NT2/D1 (cell line): ENCODE measurements at regions not wholly inside any gene's neighbourhood (a gene's known extent, or its start where the extent isn't known, plus 50 kb on each side); places are given as distances from the start of the nearest gene placed in this dataset.

ENCODE experiments used
- DNase-seq: peaks from one replicate; pipeline ENCODE4 v3.0.0-alpha.2; 2011; ENCODE audit warnings: low read depth, low spot score
- H3K27me3 ChIP-seq: 2 replicates; pipeline ENCODE4 v1.6.0; 2011; ENCODE audit warnings: mild to moderate bottlenecking; ENCODE audit not compliant: insufficient read length, insufficient read depth
- H3K36me3 ChIP-seq: 2 replicates; pipeline ENCODE4 v1.6.1; 2011; ENCODE audit warnings: mild to moderate bottlenecking, low read length, mixed read lengths; ENCODE audit not compliant: insufficient read depth, insufficient read length
- H3K4me1 ChIP-seq: 2 replicates; pipeline ENCODE4 v1.5.1; 2011; ENCODE audit not compliant: insufficient read depth, insufficient read length
- H3K4me3 ChIP-seq: 2 replicates; pipeline ENCODE4 v1.5.1; 2011; ENCODE audit warnings: low read depth; ENCODE audit not compliant: insufficient read length
- H3K9ac ChIP-seq: 2 replicates; pipeline ENCODE4 v1.6.0; 2011; ENCODE audit warnings: low read depth; ENCODE audit not compliant: insufficient read length
- H3K9me3 ChIP-seq: 2 replicates; pipeline ENCODE4 v1.5.1; 2011; ENCODE audit warnings: mild to moderate bottlenecking, low read length; ENCODE audit not compliant: insufficient read depth
- SUZ12 ChIP-seq: IDR thresholded peaks from 2 replicates; pipeline ENCODE4 v1.6.1; 2011; ENCODE audit not compliant: insufficient read length, insufficient read depth; ENCODE audit errors: extremely low read depth
- YY1 ChIP-seq: IDR thresholded peaks from 2 replicates; pipeline ENCODE4 v1.6.1; 2011; ENCODE audit not compliant: insufficient read length, insufficient read depth
- ZNF274 ChIP-seq: IDR thresholded peaks from 2 replicates; pipeline ENCODE4 v1.6.1; 2011; ENCODE audit warnings: mild to moderate bottlenecking, low read depth, low read length

DNA sequence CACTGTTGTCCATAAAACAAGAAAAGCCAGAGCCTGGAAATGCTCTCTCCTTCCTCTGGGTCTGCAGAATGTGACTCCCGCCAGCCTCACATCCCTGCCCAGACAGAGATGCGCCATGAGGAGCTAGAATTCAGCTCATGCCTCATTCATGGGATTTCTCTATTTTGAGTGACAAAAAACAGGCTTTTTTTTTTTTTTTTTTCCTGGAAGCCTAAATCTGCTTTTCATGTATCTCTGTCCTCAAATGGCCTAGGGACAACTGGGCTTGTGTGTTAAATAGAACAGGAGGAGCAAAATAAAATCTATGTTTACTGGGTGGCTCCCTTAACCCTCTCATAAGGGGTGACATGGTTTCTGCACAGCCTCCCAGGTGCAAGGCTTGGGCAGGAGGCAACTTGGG is 679.7 kb upstream of the AUTS2 start:
- Histone ChIP-seq H3K4me1 (no peaks in the 10 kb centered on the region), H3K36me3 (no peaks in the 10 kb centered on the region), H3K9me3 (peaks cover 24% of the 10 kb centered on the region; the same call in 1 of the 2 replicates), H3K27me3 (no peaks in the 10 kb centered on the region), H3K4me3 (no peak overlapping the region), H3K9ac (no peak overlapping the region)
- no peak for TF ChIP-seq YY1
- TF ChIP-seq SUZ12 = no peak
- TF ChIP-seq ZNF274 = no peak
- no peak for DNase-seq

DNA sequence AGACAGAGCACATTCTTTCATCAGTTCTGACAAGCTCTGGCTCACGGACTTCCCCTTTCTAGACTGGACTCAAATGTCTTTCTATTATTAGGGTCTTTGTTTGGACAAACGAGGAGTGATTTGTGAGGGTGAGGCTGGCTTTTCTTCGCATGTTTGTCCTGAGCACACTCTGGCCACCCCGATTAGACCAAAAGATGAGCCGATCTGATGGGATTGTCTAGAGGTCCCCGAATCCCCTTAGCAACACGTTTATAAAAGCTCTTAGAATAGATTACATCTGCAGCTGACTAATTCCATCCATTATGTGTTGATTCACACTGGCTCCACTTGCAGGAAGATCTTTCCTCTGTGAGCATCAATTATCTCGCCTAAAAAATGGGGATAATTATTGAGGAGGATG is 675.4 kb upstream of the AUTS2 start:
- Histone ChIP-seq H3K4me3 (no peak overlapping the region), H3K27me3 (no peaks in the 10 kb centered on the region), H3K9ac (no peak overlapping the region), H3K9me3 (peaks cover 8% of the 10 kb centered on the region; the same call in 1 of the 2 replicates), H3K4me1 (no peaks in the 10 kb centered on the region), H3K36me3 (no peaks in the 10 kb centered on the region)
- DNase-seq = no peak
- no peak for TF ChIP-seq ZNF274
- no peak for TF ChIP-seq YY1

DNA sequence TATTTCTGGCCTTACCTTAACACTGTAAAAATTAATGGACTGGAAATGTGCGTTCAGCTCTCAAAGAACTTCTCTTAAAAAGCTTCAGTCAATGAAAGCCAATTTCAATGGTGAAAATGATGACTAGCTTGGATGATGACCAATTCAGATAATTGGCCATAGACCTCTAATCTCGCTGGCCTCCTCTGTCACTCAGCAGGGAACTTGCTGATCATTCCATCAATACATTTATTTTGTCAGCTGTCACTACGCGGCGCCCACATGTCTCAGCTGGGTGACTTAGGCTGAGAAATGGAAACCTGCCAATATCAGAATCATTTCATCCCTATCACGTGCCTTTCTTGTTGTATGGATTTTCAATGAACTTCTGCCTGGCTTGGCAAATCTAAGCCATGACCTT is 673.0 kb upstream of the AUTS2 start:
- Histone ChIP-seq H3K4me1 (no peaks in the 10 kb centered on the region), H3K9ac (no peak overlapping the region), H3K36me3 (no peaks in the 10 kb centered on the region), H3K27me3 (no peaks in the 10 kb centered on the region), H3K9me3 (peaks cover 5% of the 10 kb centered on the region; the same call in 1 of the 2 replicates), H3K4me3 (no peak overlapping the region)
- DNase-seq = no peak
- TF ChIP-seq ZNF274 (no peak), SUZ12 (no peak), YY1 (no peak)

DNA sequence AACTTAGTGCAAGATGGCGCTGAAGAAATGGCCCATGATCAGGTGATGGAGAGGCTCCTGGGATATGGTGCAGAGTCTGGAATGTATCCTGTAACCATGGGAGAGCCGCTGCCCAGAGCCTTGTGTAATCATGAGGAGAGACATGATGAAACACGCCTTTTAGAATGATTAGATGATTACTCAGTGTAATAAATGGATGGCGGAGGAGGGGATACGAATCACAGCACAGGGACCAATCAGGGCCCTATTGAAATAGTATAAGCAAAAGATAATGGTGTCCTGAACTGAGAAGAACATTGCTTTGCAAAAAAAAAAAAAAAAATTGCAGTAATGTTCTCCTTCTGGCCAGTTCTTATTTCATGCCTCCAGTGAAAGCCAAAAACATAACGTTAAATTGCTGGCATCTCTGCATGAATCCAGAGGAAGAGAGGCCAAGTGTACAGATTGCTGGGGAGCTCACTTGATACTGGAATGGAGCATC is 668.5 kb upstream of the AUTS2 start:
- H3K27me3 ChIP-seq = no peaks in the 10 kb centered on the region
- H3K9me3 ChIP-seq = no peaks in the 10 kb centered on the region
- H3K4me3 ChIP-seq = no peak overlapping the region
- no peak for DNase-seq
- H3K36me3 ChIP-seq = no peaks in the 10 kb centered on the region
- H3K4me1 ChIP-seq = no peaks in the 10 kb centered on the region
- no peak for TF ChIP-seq SUZ12
- no peak overlapping the region for H3K9ac ChIP-seq

DNA sequence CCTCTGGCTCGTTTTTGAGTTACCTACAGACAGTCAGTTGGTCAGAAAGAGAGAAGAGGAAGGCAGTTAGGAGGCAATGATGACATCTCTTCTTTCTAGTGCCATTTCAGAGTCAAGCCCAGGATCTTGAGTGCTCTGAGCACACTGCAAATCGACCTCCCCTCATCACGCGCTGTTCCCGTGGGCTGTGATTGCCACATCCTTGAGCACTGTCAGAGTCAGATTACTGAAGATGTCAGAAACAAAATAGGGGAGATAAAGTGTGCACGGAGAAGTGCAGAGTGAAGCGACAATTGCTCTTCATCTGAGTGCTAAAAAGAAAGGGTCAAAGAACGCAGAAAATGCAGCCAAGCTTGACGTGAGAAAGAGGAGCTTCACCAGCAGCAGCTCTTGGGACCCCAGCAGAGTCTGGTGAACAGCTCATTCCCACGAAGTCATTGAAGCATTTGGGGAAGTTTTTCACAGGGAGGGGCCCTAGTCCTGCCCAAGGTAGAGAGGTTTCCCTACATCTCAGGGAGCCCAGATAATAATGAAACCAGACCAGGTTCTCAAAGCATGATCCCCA is 661.7 kb upstream of the AUTS2 start:
- TF ChIP-seq YY1 = no peak
- DNase-seq = no peak
- H3K9ac ChIP-seq = no peak overlapping the region
- no peaks in the 10 kb centered on the region for H3K27me3 ChIP-seq
- no peaks in the 10 kb centered on the region for H3K9me3 ChIP-seq
- H3K36me3 ChIP-seq = no peaks in the 10 kb centered on the region
- H3K4me3 ChIP-seq = no peak overlapping the region
- H3K4me1 ChIP-seq = no peaks in the 10 kb centered on the region

DNA sequence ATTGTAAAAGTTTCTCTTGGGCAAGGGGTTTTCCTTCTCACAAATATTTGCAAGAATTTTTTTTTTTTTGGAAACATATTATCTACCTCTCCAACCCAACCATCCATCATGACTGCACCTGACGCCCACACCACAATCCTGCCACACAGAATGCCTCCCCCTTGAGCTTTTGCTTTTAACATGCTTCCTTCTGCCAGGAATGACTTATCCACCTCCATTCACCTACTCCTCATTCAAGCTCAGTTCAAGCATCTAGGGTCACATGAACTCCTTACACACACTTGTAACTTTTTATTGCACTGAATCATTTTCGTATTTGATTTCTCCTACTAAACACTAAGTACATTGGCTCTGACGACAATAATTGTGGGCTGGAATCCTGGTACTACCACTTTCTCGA is 660.1 kb upstream of the AUTS2 start:
- no peak overlapping the region for H3K4me3 ChIP-seq
- TF ChIP-seq SUZ12 (no peak), ZNF274 (no peak), YY1 (no peak)
- H3K9ac ChIP-seq = no peak overlapping the region
- no peaks in the 10 kb centered on the region for H3K4me1 ChIP-seq
- no peaks in the 10 kb centered on the region for H3K36me3 ChIP-seq
- no peaks in the 10 kb centered on the region for H3K9me3 ChIP-seq
- no peak for DNase-seq
- H3K27me3 ChIP-seq = no peaks in the 10 kb centered on the region

DNA sequence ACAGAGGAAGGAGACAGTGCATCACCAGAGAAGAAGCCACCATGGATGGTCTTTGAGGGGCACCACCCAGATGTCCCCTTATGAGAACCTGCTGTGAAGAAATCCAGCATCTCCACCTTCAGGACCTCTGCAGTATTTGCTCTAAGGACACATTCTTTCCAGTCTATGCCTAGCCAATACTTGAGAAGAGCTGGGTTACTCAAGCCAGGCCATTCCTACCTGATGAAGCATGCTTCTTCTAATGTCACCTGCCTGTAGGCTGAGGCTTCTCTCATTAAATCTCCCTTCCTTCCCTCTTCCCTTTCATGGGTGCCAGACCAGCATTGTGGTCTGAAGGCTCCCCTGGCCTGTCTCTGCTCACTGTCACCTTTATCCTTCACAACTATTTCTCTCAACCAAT is 654.5 kb upstream of the AUTS2 start:
- TF ChIP-seq ZNF274 (no peak), YY1 (no peak), SUZ12 (no peak)
- no peaks in the 10 kb centered on the region for H3K4me1 ChIP-seq
- no peak for DNase-seq

DNA sequence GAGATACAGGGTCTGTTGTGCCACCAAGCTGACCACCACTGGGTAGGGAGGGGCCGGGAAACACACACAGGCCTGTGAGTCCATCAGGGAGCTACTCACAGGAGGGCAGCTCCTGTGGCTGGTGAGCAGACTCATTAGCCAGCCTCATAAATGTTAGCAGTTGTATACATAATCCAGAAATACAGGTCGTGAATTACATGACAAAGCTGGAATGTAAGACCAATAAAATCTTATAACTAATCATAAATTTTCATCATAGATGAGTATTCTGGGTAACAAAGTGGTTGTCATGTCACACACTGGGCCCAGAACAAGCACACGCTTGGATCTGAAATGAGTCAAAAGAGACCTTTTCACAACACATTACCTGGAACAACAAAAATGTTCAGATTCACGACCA is 642.6 kb upstream of the AUTS2 start:
- Histone ChIP-seq H3K36me3 (no peaks in the 10 kb centered on the region), H3K27me3 (no peaks in the 10 kb centered on the region), H3K9ac (no peak overlapping the region), H3K4me1 (no peaks in the 10 kb centered on the region), H3K4me3 (no peak overlapping the region), H3K9me3 (no peaks in the 10 kb centered on the region)
- TF ChIP-seq ZNF274 (no peak), SUZ12 (no peak), YY1 (no peak)
- DNase-seq = no peak

More for the DNA sequence above, 654.5 kb upstream of the AUTS2 start:
- H3K27me3 ChIP-seq = no peaks in the 10 kb centered on the region
- no peaks in the 10 kb centered on the region for H3K9me3 ChIP-seq
- H3K36me3 ChIP-seq = no peaks in the 10 kb centered on the region
- H3K9ac ChIP-seq = no peak overlapping the region
- no peak overlapping the region for H3K4me3 ChIP-seq
